GM12872 (cell line): ENCODE measurements at regions not wholly inside any gene's neighbourhood (a gene's known extent, or its start where the extent isn't known, plus 50 kb on each side); places are given as distances from the start of the nearest gene placed in this dataset.

Experiments used
- CTCF ChIP-seq: IDR thresholded peaks from 3 replicates; pipeline ENCODE4 v1.5.1; 2011; ENCODE audit warnings: low read depth, mild to moderate bottlenecking, low read length, moderate library complexity; ENCODE audit not compliant: insufficient read depth

- TF ChIP-seq CTCF, result no peak
Measured at GRCh38 chr5:56352808-56353590, 119.9 kb upstream of the ANKRD55 start.

GRCh38 chr5:56350597-56351170 lies 117.6 kb upstream of the ANKRD55 start:
- no peak for TF ChIP-seq CTCF

- TF ChIP-seq CTCF, result no peak
Measured at GRCh38 chr5:56350011-56350596, 117.0 kb upstream of the ANKRD55 start.

- TF ChIP-seq CTCF, result no peak
Measured at GRCh38 chr5:56349461-56349860, 116.3 kb upstream of the ANKRD55 start.

GRCh38 chr5:56346741-56347535 lies 113.8 kb upstream of the ANKRD55 start:
- no peak for TF ChIP-seq CTCF

- TF ChIP-seq CTCF, result no peak
Measured at GRCh38 chr5:56346044-56346710, 113.0 kb upstream of the ANKRD55 start.
